K562 (cell line): ENCODE measurements at regions not wholly inside any gene's neighbourhood (a gene's known extent, or its start where the extent isn't known, plus 50 kb on each side); places are given as distances from the start of the nearest gene placed in this dataset.

ENCODE experiments used
- GATAD2A ChIP-seq: fragments of 450-650 bp; IDR thresholded peaks from 2 replicates; pipeline ENCODE4 v1.6.1; 2017
- KDM2B ChIP-seq: fragments of 250-450 bp; sonication (Bioruptor Pico); IDR thresholded peaks from 2 replicates; pipeline ENCODE4 v1.8.0; 2021; ENCODE audit warnings: mild to moderate bottlenecking, moderate library complexity
- MIER1 ChIP-seq: fragments of 450-650 bp; IDR thresholded peaks from 2 replicates; pipeline ENCODE4 v1.6.1; 2016; ENCODE audit warnings: antibody characterized with exemption, mild to moderate bottlenecking, low read depth
- MTA1 ChIP-seq: fragments of 450-650 bp; IDR thresholded peaks from 2 replicates; pipeline ENCODE4 v1.6.1; 2017; ENCODE audit warnings: borderline replicate concordance
- MYBL2 ChIP-seq, 2 experiments: fragments of 450-650 bp in 1 of 2; sonication (generic) in 1 of 2; formaldehyde crosslinking in 1 of 2; IDR thresholded peaks; 2 replicates each; pipeline versions ENCODE4 v1.6.1 to v1.8.1; 2017 to 2022; ENCODE audit warnings: borderline replicate concordance in 1 of 2, inconsistent platforms in 1 of 2, low read depth in 1 of 2, mild to moderate bottlenecking in 1 of 2, missing genetic modification reagents in 1 of 2, moderate library complexity in 1 of 2
- NBN ChIP-seq: fragments of 450-650 bp; IDR thresholded peaks from 2 replicates; pipeline ENCODE4 v1.6.1; 2016; ENCODE audit warnings: low read depth, mild to moderate bottlenecking
- NCOA4 ChIP-seq: fragments of 450-650 bp; IDR thresholded peaks from 2 replicates; pipeline ENCODE4 v1.6.1; 2018; ENCODE audit warnings: mild to moderate bottlenecking; ENCODE audit not compliant: partially characterized antibody
- PHB2 ChIP-seq: fragments of 450-650 bp; IDR thresholded peaks from 2 replicates; pipeline ENCODE4 v1.6.1; 2017; ENCODE audit warnings: low read depth
- PYGO2 ChIP-seq: fragments of 450-650 bp; IDR thresholded peaks from 2 replicates; pipeline ENCODE4 v1.6.1; 2016; ENCODE audit warnings: mild to moderate bottlenecking, missing genetic modification characterization, moderate library complexity, missing compliant biosample characterization
- SMAD1 ChIP-seq: fragments of 150-350 bp; IDR thresholded peaks from 2 replicates; pipeline ENCODE4 v1.6.1; 2014; ENCODE audit warnings: low read length, low read depth; ENCODE audit not compliant: partially characterized antibody
- THRAP3 ChIP-seq: fragments of 450-650 bp; IDR thresholded peaks from 2 replicates; pipeline ENCODE4 v1.6.1; 2016; ENCODE audit warnings: mild to moderate bottlenecking, inconsistent platforms, borderline replicate concordance
- ZBTB40 ChIP-seq, 2 experiments: fragments of 450-650 bp in 1 of 2; sonication (generic) in 1 of 2; formaldehyde crosslinking in 1 of 2; IDR thresholded peaks; 2 replicates each; pipeline versions ENCODE4 v1.7.1 to v1.9.0; 2016 to 2022; ENCODE audit warnings: inconsistent platforms in 1 of 2, mild to moderate bottlenecking in 1 of 2, missing genetic modification reagents in 1 of 2
- ZBTB8A ChIP-seq: fragments of 450-650 bp; IDR thresholded peaks from 2 replicates; pipeline ENCODE4 v1.6.1; 2018; ENCODE audit warnings: mild to moderate bottlenecking, moderate library complexity; ENCODE audit not compliant: partially characterized antibody
- TF ChIP-seq, protein P1 (sequence below): fragments of 250-450 bp; sonication (Bioruptor Pico); IDR thresholded peaks from 2 replicates; pipeline ENCODE4 v1.4.0; 2020; ENCODE audit warnings: mild to moderate bottlenecking, moderate library complexity
- TF ChIP-seq, protein P2 (sequence below): sonication (generic); IDR thresholded peaks from 2 replicates; pipeline ENCODE4 v1.6.1; 2016

- TF ChIP-seq, protein P1, sequence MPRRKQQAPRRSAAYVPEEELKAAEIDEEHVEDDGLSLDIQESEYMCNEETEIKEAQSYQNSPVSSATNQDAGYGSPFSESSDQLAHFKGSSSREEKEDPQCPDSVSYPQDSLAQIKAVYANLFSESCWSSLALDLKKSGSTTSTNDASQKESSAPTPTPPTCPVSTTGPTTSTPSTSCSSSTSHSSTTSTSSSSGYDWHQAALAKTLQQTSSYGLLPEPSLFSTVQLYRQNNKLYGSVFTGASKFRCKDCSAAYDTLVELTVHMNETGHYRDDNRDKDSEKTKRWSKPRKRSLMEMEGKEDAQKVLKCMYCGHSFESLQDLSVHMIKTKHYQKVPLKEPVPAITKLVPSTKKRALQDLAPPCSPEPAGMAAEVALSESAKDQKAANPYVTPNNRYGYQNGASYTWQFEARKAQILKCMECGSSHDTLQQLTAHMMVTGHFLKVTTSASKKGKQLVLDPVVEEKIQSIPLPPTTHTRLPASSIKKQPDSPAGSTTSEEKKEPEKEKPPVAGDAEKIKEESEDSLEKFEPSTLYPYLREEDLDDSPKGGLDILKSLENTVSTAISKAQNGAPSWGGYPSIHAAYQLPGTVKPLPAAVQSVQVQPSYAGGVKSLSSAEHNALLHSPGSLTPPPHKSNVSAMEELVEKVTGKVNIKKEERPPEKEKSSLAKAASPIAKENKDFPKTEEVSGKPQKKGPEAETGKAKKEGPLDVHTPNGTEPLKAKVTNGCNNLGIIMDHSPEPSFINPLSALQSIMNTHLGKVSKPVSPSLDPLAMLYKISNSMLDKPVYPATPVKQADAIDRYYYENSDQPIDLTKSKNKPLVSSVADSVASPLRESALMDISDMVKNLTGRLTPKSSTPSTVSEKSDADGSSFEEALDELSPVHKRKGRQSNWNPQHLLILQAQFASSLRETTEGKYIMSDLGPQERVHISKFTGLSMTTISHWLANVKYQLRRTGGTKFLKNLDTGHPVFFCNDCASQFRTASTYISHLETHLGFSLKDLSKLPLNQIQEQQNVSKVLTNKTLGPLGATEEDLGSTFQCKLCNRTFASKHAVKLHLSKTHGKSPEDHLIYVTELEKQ, result no peak
- TF ChIP-seq KDM2B (CRISPR knock-in tag) (no peak), MTA1 (0 out of 2 replicates have a peak, but pooled peaks have one; percentile 32), MIER1 (no peak), PHB2 (no peak), NBN (peak; percentile 51; the same call in 1 of the 2 replicates), GATAD2A (0 out of 2 replicates have a peak, but pooled peaks have one; percentile 31), SMAD1 (no peak), ZBTB8A (no peak), PYGO2 (tag) (no peak), ZBTB40 (IDR thresholded peaks at IDR 0.05) (peak; percentile 28; the same call in 1 of the 2 replicates), ZBTB40 (CRISPR knock-in tag; IDR thresholded peaks at IDR 0.05) (no peak), THRAP3 (peak; percentile 79; the same call in 1 of the 2 replicates), MYBL2 (IDR thresholded peaks at IDR 0.05; ENCODE audit: low read depth) (0 out of 2 replicates have a peak, but pooled peaks have one; percentile 17), MYBL2 (CRISPR knock-in tag; IDR thresholded peaks at IDR 0.05; ENCODE audit: borderline replicate concordance) (no peak), NCOA4 (no peak)
- TF ChIP-seq, protein P2, sequence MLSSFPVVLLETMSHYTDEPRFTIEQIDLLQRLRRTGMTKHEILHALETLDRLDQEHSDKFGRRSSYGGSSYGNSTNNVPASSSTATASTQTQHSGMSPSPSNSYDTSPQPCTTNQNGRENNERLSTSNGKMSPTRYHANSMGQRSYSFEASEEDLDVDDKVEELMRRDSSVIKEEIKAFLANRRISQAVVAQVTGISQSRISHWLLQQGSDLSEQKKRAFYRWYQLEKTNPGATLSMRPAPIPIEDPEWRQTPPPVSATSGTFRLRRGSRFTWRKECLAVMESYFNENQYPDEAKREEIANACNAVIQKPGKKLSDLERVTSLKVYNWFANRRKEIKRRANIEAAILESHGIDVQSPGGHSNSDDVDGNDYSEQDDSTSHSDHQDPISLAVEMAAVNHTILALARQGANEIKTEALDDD, result peak; percentile 59; the same call in 1 of the 2 replicates
These were observed 1278.6 kb downstream of the PCDH7 start (continued) for GRCh38 chr4:31998807-31999206.
